HG03571 (cell line): ENCODE measurements at regions not wholly inside any gene's neighbourhood (a gene's known extent, or its start where the extent isn't known, plus 50 kb on each side); places are given as distances from the start of the nearest gene placed in this dataset.

ENCODE experiments used
- ATAC-seq: cut with Tn5 transposase; IDR thresholded peaks from one replicate; pipeline ENCODE4 v1.9.1; 2021; ENCODE audit not compliant: unreplicated experiment

DNA sequence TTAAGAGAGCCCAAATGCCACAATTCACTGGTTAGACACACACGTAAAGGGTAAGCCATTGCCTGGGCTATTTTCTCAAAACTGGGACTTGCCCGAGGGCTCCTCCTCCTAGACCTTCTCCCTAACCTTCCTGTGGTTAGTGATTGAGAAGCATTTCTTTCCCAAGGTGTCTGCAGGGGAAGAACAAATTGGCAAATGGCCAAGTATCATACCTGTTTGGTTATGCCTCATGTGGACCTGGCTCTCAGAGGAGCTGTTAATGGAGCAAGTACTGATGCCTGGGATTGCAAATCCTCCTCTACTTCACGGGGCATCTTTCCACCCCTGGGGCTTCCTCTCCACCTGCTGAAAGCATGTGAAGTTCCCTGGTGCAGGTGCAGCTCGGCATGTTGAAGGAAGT lies 187.5 kb upstream of the CYRIA start:
- ATAC-seq, result no peak

- ATAC-seq, result no peak
These were observed 187.0 kb upstream of the CYRIA start for GRCh38 chr2:16852651-16853050.

DNA sequence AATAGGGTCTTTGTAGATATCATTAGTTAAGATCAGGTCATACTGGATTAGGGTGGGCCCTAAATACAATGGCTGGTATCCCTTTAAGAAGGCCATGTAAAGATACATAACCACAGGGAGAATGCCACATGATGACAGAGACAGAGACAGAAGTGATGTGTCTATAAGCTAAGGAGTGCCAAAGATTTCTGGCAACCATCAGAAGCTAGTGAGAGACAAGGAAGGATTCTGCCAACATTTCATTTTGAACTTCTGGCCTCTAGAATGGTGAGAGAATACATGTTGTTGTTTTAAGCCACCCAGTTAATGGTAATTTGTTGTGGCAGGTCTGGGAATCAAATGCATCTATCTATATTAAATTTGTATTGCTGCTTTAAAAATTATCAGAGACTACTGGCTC lies 185.5 kb upstream of the CYRIA start:
- ATAC-seq, result no peak

DNA sequence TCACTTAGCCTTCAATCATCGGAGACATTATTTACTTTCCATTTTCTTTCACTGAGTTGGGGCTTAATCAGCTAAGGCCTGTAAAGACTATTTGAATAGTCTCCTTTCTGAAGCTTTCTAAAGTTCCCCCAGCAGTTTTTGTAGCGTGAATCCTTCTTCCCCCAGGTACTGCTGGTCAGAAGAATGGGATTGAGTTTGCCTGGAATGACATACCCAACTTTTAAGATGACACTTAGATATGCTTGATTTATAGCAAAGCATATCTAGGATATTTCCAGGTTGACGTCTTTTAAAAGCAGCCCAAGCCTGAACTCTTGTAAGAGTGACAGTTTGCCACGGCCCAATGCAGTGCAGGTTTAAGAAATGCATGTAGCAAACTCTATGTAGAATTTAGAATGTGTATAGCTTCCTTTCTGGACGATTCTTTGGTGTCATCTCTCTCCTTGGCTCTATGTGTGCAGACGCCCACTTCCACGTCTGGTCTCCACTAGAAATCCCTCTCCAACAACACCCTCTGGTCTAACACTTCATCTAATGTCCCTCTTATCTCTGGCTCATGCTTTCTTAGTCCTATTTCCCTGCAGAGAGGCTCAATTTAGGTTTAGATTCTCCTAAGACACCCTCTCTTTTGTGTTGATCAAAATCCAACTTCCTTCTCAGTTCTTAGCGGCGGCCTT lies 175.0 kb upstream of the CYRIA start:
- no peak for ATAC-seq

- no peak for ATAC-seq
These were observed 167.3 kb upstream of the CYRIA start for GRCh38 chr2:16832910-16833309.

GRCh38 chr2:16828828-16829160 lies 163.2 kb upstream of the CYRIA start:
- no peak for ATAC-seq

- no peak for ATAC-seq
These were observed 162.6 kb upstream of the CYRIA start for GRCh38 chr2:16828044-16828827.

DNA sequence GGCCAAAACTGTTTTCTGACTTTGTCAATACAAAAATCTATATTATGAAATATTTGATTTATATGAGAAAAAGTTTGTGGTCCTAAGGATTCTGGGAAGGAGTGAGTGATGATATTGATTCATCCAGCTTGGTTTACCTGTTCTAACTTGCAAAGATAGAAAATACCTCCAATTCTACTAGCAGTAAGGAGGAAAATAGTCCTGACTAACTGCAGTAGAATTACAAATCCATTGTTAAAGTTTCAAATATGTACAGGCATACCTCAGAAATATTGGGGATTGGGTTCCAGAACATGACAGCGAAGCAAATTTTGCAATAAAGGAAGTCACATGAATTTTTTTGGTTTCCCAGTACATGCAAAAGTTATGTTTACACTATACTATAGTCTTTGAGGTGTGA lies 158.8 kb upstream of the CYRIA start:
- ATAC-seq, result no peak

GRCh38 chr2:16821692-16822091 lies 156.1 kb upstream of the CYRIA start:
- ATAC-seq, result no peak

- ATAC-seq, result no peak
These were observed 152.5 kb upstream of the CYRIA start for GRCh38 chr2:16818203-16818556.

- no peak for ATAC-seq
These were observed 151.9 kb upstream of the CYRIA start for GRCh38 chr2:16817305-16818202.

GRCh38 chr2:16816522-16816921 lies 150.9 kb upstream of the CYRIA start:
- ATAC-seq, result no peak

- ATAC-seq, result no peak
These were observed 150.4 kb upstream of the CYRIA start for GRCh38 chr2:16816016-16816415.

DNA sequence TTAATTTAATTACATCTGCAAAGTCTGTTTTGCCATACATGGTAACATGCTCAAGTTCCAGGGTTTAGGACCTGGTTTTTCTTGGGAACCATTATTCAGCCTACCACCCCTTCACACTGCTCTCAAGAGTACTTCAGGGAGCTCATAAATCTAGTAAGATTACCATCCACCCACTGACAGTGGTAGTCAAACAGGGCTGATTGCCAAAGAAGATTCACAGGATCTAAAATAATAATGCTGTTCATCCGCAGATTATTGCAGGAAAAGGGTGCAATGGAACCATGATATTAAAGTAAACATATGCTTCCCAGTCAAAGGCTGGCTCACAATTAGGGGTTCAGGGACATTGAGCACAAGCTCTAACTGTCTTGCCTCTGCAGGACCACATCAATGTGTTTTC lies 148.0 kb upstream of the CYRIA start:
- ATAC-seq, result no peak

- ATAC-seq, result no peak
These were observed 132.8 kb upstream of the CYRIA start for GRCh38 chr2:16798472-16798871.

GRCh38 chr2:16791496-16791895 lies 125.9 kb upstream of the CYRIA start:
- no peak for ATAC-seq

DNA sequence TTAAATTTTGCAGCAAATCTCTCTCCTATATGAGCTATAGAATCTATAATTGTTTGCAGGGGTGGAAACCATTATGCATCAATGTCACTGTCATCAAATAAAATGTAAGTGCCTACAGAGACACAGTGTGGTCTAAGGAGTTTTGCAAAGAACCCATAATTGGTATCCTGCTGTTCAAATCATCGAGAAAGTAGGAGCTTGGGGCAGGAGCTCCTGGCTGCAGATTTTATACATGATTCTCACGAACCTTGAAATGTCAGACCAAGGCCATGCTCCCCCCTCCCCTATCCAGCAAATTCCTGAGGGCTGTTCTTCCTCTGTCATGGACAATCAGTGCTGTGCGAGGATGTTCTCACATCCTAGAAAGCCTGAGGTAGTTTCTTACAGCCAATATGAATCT lies 119.5 kb upstream of the CYRIA start:
- no peak for ATAC-seq

DNA sequence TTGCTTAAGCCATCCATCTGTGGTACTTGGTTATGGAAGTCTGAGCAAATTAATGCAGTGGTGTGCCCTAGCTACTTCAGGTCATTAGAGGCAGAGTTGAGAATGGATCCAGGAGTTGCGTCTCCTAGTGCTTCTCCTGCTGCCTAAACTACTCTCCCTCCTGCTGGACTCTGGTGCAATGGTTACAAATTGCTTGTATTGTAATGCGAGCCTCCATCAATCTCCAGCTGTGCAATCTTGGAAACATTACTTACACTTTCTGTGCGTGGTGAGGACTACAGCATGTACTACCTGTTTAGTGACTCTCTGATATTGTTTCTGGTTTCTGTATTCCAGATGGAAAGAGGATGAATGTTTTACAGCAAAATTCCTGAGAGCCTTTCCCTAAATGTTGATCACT lies 119.0 kb upstream of the CYRIA start:
- no peak for ATAC-seq

- no peak for ATAC-seq
These were observed 111.7 kb upstream of the CYRIA start for GRCh38 chr2:16777123-16777870.

DNA sequence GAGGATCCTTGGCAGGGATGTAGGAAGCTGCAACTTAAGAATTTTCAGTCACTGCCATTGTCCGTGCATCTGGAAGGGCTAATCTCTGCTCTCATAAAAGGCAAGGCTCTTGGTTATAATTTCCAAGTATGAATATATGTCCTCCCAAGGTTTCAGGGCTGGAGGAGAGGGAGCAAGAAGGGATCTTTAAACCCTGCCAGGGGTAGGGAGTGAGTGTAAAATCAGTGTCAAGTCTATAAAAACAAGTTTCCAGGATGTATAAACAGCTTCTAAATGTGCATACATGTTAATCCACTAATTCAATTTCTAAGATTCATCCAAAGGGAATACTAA lies 110.2 kb upstream of the CYRIA start:
- ATAC-seq, result no peak
